ENCODE measurements at regions not wholly inside any gene's neighbourhood (a gene's known extent, or its start where the extent isn't known, plus 50 kb on each side); places are given as distances from the start of the nearest gene placed in this dataset.

- TF ChIP-seq CEBPB (IDR thresholded peaks at IDR 0.05; ENCODE audit: low read depth) (no peak), POLR2A (IDR thresholded peaks at IDR 0.05; ENCODE audit: borderline replicate concordance, extremely low read depth, insufficient read depth, insufficient read length) (no peak), CTCF (IDR thresholded peaks at IDR 0.05 in 2 of 3, conservative IDR thresholded peaks at IDR 0.05 in 1 of 3; ENCODE audit: borderline replicate concordance in 1 of 3, insufficient read depth in 1 of 3, low read depth in 2 of 3, low read length in 2 of 3) (no peak), SRF (IDR thresholded peaks at IDR 0.05; ENCODE audit: low read depth) (no peak), ZNF274 (IDR thresholded peaks at IDR 0.05; ENCODE audit: low read depth, low read length) (no peak)
Observed at GRCh38 chr15:61336026-61336638, 107.0 kb upstream of the RORA start.
